ENCODE measurements at regions not wholly inside any gene's neighbourhood (a gene's known extent, or its start where the extent isn't known, plus 50 kb on each side); places are given as distances from the start of the nearest gene placed in this dataset.
"Not testable (repeated sequence)": the region's sequence is repeated elsewhere in the genome, so short reads cannot be mapped to it uniquely, and the experiment has no call there.

DNA sequence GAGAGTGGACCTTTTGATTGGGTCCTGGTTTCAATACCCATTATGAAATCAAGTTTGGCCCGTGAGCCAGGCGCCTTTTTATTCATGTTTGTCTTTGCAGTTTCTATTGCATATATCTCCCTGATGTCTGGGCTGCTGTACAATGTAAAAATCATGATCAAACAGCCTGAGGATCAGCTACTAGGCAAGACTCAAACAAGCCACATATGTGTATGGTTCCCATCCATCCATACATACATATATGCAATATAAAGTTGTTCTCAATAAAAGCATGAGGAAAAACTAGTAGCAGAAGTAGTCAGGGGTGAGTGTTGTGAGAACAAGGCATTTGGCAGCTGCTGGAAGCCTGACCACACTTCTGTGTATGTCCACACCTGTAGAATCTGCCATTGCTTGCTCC is 562.4 kb upstream of the USP24 start:
- no peaks in the 10 kb centered on the region for H3K36me3 ChIP-seq (ENCODE audit: control insufficient read depth in 1 of 2, insufficient read depth in 2 of 2, low read length in 1 of 2)
- H3K9me3 ChIP-seq (ENCODE audit: control insufficient read depth, low read length) = no peaks in the 10 kb centered on the region
- no peak overlapping the region for H3K4me3 ChIP-seq (ENCODE audit: low read length in 2 of 2)
- no peaks in the 10 kb centered on the region for H3K27me3 ChIP-seq (ENCODE audit: control insufficient read depth in 1 of 2, insufficient read depth in 2 of 2, low read length in 1 of 2)
- intact Hi-C loops (cut with DNase I) = no loop called here
- 96 to 98% methylated on average over 2 of the region's 2 CpGs for WGBS, 2 donors
- ATAC-seq (ENCODE audit: low FRiP score) (no peak), DNase-seq (no peak)
- no peaks in the 10 kb centered on the region for H3K4me1 ChIP-seq (ENCODE audit: control insufficient read depth in 1 of 2, insufficient read depth in 2 of 2, low read length in 2 of 2)
- no peak overlapping the region for H3K27ac ChIP-seq (ENCODE audit: low read depth in 1 of 2, low read length in 2 of 2)

DNA sequence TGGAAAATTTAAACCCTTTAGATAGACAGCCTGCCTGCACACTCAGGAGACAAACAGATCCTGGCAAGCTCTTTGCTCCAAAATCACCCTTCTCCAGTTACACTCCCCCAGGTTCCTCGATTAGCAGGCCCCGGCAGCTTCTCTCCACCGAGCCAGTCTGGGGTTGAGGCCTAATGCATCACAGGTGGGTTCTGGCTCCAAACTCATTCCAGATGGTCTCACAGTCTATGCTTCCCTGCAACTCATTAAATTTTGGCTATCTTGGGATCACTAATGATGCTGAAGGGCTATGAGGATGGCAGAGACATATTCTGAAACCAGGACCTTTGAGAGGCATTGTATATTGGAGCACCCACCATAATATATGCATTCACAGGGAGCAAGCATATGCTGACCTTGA is 559.8 kb upstream of the USP24 start:
- Histone ChIP-seq H3K27me3 (ENCODE audit: control insufficient read depth in 1 of 2, insufficient read depth in 2 of 2, low read length in 1 of 2) (no peaks in the 10 kb centered on the region), H3K9me3 (ENCODE audit: control insufficient read depth, low read length) (no peaks in the 10 kb centered on the region), H3K27ac (ENCODE audit: low read depth in 1 of 2, low read length in 2 of 2) (no peak overlapping the region), H3K4me1 (ENCODE audit: control insufficient read depth in 1 of 2, insufficient read depth in 2 of 2, low read length in 2 of 2) (no peaks in the 10 kb centered on the region), H3K36me3 (ENCODE audit: control insufficient read depth in 1 of 2, insufficient read depth in 2 of 2, low read length in 1 of 2) (no peaks in the 10 kb centered on the region), H3K4me3 (ENCODE audit: low read length in 2 of 2) (no peak overlapping the region)
- no peak for ATAC-seq (ENCODE audit: low FRiP score)
- 48 to 69% methylated on average over 3 of the region's 3 CpGs for WGBS, 2 donors
- DNase-seq = no peak
- intact Hi-C loops (cut with DNase I) = no loop called here

GRCh38 chr1:55774446-55774845 is 559.3 kb upstream of the USP24 start:
- no peak for DNase-seq
- Histone ChIP-seq H3K27me3 (ENCODE audit: control insufficient read depth in 1 of 2, insufficient read depth in 2 of 2, low read length in 1 of 2) (no peaks in the 10 kb centered on the region), H3K9me3 (ENCODE audit: control insufficient read depth, low read length) (no peaks in the 10 kb centered on the region), H3K36me3 (ENCODE audit: control insufficient read depth in 1 of 2, insufficient read depth in 2 of 2, low read length in 1 of 2) (no peaks in the 10 kb centered on the region), H3K4me3 (ENCODE audit: low read length in 2 of 2) (no peak overlapping the region), H3K27ac (ENCODE audit: low read depth in 1 of 2, low read length in 2 of 2) (no peak overlapping the region), H3K4me1 (ENCODE audit: control insufficient read depth in 1 of 2, insufficient read depth in 2 of 2, low read length in 2 of 2) (no peaks in the 10 kb centered on the region)
- ATAC-seq (ENCODE audit: low FRiP score) = no peak
- WGBS, 2 donors = 93 to 95% methylated on average over 3 of the region's 3 CpGs
- intact Hi-C loops (cut with DNase I) = no loop called here

DNA sequence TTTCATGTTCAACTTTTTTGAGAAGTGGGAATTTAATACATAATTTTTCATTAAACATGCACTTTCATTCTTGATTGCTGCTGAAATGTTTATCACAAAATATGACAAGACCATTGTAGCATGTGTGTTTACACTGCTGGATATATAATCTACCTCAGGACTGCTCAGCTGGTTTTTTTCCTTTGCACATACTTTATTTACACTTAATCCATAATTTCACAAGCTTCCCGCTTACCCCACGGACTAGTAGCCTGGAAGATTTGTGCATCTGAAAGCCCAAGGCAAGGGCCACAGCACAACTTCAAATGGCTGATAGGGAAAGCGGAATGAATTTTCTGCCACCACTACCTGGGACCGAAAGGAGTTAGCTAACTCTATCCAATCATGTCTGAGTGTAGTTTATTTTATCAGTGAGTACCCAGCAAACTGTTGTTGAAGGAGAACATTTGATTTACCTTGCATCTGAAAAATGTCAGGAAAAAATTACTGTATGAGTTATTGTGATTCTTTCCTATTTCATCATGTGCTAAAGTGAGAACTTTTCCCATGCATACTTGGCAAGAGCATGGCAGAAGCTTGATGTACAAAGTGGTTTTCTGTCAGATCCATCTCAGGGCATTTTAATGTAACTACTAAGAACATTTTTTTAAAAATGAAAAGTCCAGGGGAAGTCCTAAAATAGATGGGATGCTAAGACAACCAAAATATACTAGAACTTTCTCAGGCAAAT is 558.2 kb upstream of the USP24 start:
- intact Hi-C loops (cut with DNase I) = no loop called here
- WGBS, 2 donors = 48 to 61% methylated on average over 4 of the region's 4 CpGs
- no peak overlapping the region for H3K4me3 ChIP-seq (ENCODE audit: low read length in 2 of 2)
- no peaks in the 10 kb centered on the region for H3K9me3 ChIP-seq (ENCODE audit: control insufficient read depth, low read length)
- DNase-seq (no peak), ATAC-seq (ENCODE audit: low FRiP score) (no peak)
- H3K4me1 ChIP-seq (ENCODE audit: control insufficient read depth in 1 of 2, insufficient read depth in 2 of 2, low read length in 2 of 2) = no peaks in the 10 kb centered on the region
- no peaks in the 10 kb centered on the region for H3K27me3 ChIP-seq (ENCODE audit: control insufficient read depth in 1 of 2, insufficient read depth in 2 of 2, low read length in 1 of 2)
- H3K27ac ChIP-seq (ENCODE audit: low read depth in 1 of 2, low read length in 2 of 2) = no peak overlapping the region
- H3K36me3 ChIP-seq (ENCODE audit: control insufficient read depth in 1 of 2, insufficient read depth in 2 of 2, low read length in 1 of 2) = no peaks in the 10 kb centered on the region

- peaks cover 0 to 5% of the 10 kb centered on the region in 2 donors for H3K4me1 ChIP-seq (ENCODE audit: control insufficient read depth in 1 of 2, insufficient read depth in 2 of 2, low read length in 2 of 2)
- DNase-seq (no peak), ATAC-seq (ENCODE audit: low FRiP score) (no peak)
- no peaks in the 10 kb centered on the region for H3K9me3 ChIP-seq (ENCODE audit: control insufficient read depth, low read length)
- H3K4me3 ChIP-seq (ENCODE audit: low read length in 2 of 2) = no peak overlapping the region
- no peak overlapping the region for H3K27ac ChIP-seq (ENCODE audit: low read depth in 1 of 2, low read length in 2 of 2)
- H3K36me3 ChIP-seq (ENCODE audit: control insufficient read depth in 1 of 2, insufficient read depth in 2 of 2, low read length in 1 of 2) = no peaks in the 10 kb centered on the region
- H3K27me3 ChIP-seq (ENCODE audit: control insufficient read depth in 1 of 2, insufficient read depth in 2 of 2, low read length in 1 of 2) = no peaks in the 10 kb centered on the region
- 60 to 61% methylated on average over 1 of the region's 1 CpG for WGBS, 2 donors
- intact Hi-C loops (cut with DNase I) = no loop called here
These were observed 553.3 kb upstream of the USP24 start for GRCh38 chr1:55768327-55768952.

DNA sequence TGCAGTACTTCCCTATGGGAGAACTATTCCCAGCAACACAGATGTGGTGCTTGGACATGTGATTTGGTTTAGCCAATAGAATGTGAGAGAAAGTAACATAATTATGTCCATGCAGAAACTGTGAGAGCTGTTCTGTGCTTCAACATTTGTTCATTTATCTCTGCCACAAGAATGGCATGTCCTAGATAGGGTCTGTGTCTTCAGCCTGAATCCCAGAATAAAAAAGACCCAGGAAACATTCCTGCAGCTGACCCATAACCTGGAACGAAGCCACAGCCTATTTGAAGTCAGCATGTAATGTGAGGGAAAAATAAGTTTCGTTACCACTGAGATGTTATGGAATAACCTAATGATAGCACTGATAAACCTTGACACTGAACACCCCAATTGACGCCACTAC is 552.0 kb upstream of the USP24 start:
- H3K27me3 ChIP-seq (ENCODE audit: control insufficient read depth in 1 of 2, insufficient read depth in 2 of 2, low read length in 1 of 2) = no peaks in the 10 kb centered on the region
- intact Hi-C loops (cut with DNase I) = no loop called here
- no peak overlapping the region for H3K4me3 ChIP-seq (ENCODE audit: low read length in 2 of 2)
- no peak for ATAC-seq (ENCODE audit: low FRiP score)
- 78 to 87% methylated on average over 3 of the region's 3 CpGs for WGBS, 2 donors
- H3K4me1 ChIP-seq (ENCODE audit: control insufficient read depth in 1 of 2, insufficient read depth in 2 of 2, low read length in 2 of 2) = peaks cover 0 to 5% of the 10 kb centered on the region in 2 donors
- no peaks in the 10 kb centered on the region for H3K36me3 ChIP-seq (ENCODE audit: control insufficient read depth in 1 of 2, insufficient read depth in 2 of 2, low read length in 1 of 2)
- no peaks in the 10 kb centered on the region for H3K9me3 ChIP-seq (ENCODE audit: control insufficient read depth, low read length)
- no peak overlapping the region for H3K27ac ChIP-seq (ENCODE audit: low read depth in 1 of 2, low read length in 2 of 2)
- DNase-seq = no peak

- DNase-seq; H3K36me3 ChIP-seq (ENCODE audit: control insufficient read depth in 1 of 2, insufficient read depth in 2 of 2, low read length in 1 of 2); H3K27me3 ChIP-seq (ENCODE audit: control insufficient read depth in 1 of 2, insufficient read depth in 2 of 2, low read length in 1 of 2); H3K9me3 ChIP-seq (ENCODE audit: control insufficient read depth, low read length); H3K4me3 ChIP-seq (ENCODE audit: low read length in 2 of 2); H3K4me1 ChIP-seq (ENCODE audit: control insufficient read depth in 1 of 2, insufficient read depth in 2 of 2, low read length in 2 of 2); H3K27ac ChIP-seq (ENCODE audit: low read depth in 1 of 2, low read length in 2 of 2); ATAC-seq (ENCODE audit: low FRiP score); intact Hi-C loops (cut with DNase I): not testable (repeated sequence)
- WGBS, 2 donors = 91 to 95% methylated on average over 3 of the region's 3 CpGs
These were observed 550.3 kb upstream of the USP24 start for GRCh38 chr1:55765505-55765904.

DNA sequence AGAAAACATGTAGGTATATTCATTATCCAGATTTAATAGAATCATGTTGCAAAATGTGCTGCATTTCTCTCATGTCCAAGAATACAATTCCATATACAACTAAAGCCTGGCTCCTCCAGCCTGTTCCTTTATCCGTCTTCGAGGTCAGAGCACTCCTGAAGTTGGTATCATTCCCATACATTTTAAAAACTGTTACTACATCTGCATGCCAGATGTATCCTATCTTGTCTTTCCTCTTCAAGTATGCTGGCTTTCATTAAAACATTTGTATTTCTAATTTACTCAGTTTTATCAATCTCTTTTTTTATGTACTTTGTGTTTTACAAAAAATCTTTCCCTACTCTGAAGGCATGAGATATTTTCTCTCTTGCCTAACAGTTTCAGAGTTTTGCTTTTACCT is 536.6 kb upstream of the USP24 start:
- Histone ChIP-seq H3K4me3 (ENCODE audit: low read length in 2 of 2) (no peak overlapping the region), H3K36me3 (ENCODE audit: control insufficient read depth in 1 of 2, insufficient read depth in 2 of 2, low read length in 1 of 2) (no peaks in the 10 kb centered on the region), H3K4me1 (ENCODE audit: control insufficient read depth in 1 of 2, insufficient read depth in 2 of 2, low read length in 2 of 2) (no peaks in the 10 kb centered on the region), H3K27ac (ENCODE audit: low read depth in 1 of 2, low read length in 2 of 2) (no peak overlapping the region), H3K9me3 (ENCODE audit: control insufficient read depth, low read length) (peaks cover 1% of the 10 kb centered on the region), H3K27me3 (ENCODE audit: control insufficient read depth in 1 of 2, insufficient read depth in 2 of 2, low read length in 1 of 2) (no peaks in the 10 kb centered on the region)
- DNase-seq (no peak), ATAC-seq (ENCODE audit: low FRiP score) (no peak)
- intact Hi-C loops (cut with DNase I) = no loop called here
- 79 to 89% methylated on average over 2 of the region's 2 CpGs for WGBS, 2 donors

- WGBS, 2 donors = 39 to 46% methylated on average over 1 of the region's 1 CpG
- no peak for ATAC-seq (ENCODE audit: low FRiP score)
- Histone ChIP-seq H3K4me1 (ENCODE audit: control insufficient read depth in 1 of 2, insufficient read depth in 2 of 2, low read length in 2 of 2) (no peaks in the 10 kb centered on the region), H3K36me3 (ENCODE audit: control insufficient read depth in 1 of 2, insufficient read depth in 2 of 2, low read length in 1 of 2) (no peaks in the 10 kb centered on the region), H3K27ac (ENCODE audit: low read depth in 1 of 2, low read length in 2 of 2) (no peak overlapping the region), H3K27me3 (ENCODE audit: control insufficient read depth in 1 of 2, insufficient read depth in 2 of 2, low read length in 1 of 2) (no peaks in the 10 kb centered on the region), H3K4me3 (ENCODE audit: low read length in 2 of 2) (no peak overlapping the region), H3K9me3 (ENCODE audit: control insufficient read depth, low read length) (peaks cover 1% of the 10 kb centered on the region)
- no peak for DNase-seq
- intact Hi-C loops (cut with DNase I) = no loop called here
These were observed 535.4 kb upstream of the USP24 start for GRCh38 chr1:55750628-55750995.

All from aorta (tissue), 5 donors.